ENCODE measurements at regions not wholly inside any gene's neighbourhood (a gene's known extent, or its start where the extent isn't known, plus 50 kb on each side); places are given as distances from the start of the nearest gene placed in this dataset.

GRCh38 chr4:42205541-42205940 is 53.1 kb upstream of the BEND4 start:
- no peak for DNase-seq (ENCODE audit: low spot score)

DNA sequence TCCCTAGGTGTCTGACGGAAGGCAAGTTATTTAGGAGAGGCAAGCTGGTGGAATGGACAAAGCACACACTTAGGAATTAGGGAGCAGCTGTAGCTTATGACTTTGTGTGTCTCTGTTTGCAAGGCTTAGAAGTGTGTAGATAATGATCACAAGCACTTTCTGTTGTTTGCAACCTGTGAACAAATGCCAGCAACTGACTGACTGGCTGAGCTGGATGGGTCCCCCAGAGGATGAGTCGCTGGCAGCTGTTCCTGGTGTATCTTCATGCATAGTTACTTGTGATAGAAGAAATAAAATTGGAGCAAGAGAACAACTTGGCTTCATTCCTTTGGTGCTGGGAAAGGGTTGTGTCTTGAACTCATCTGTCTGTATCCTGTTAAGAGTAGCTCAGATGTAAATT is 64.2 kb upstream of the BEND4 start:
- DNase-seq (ENCODE audit: low spot score) = no peak

More at GRCh38 chr4:42205541-42205940, 53.1 kb upstream of the BEND4 start:
- TF ChIP-seq, protein P1, sequence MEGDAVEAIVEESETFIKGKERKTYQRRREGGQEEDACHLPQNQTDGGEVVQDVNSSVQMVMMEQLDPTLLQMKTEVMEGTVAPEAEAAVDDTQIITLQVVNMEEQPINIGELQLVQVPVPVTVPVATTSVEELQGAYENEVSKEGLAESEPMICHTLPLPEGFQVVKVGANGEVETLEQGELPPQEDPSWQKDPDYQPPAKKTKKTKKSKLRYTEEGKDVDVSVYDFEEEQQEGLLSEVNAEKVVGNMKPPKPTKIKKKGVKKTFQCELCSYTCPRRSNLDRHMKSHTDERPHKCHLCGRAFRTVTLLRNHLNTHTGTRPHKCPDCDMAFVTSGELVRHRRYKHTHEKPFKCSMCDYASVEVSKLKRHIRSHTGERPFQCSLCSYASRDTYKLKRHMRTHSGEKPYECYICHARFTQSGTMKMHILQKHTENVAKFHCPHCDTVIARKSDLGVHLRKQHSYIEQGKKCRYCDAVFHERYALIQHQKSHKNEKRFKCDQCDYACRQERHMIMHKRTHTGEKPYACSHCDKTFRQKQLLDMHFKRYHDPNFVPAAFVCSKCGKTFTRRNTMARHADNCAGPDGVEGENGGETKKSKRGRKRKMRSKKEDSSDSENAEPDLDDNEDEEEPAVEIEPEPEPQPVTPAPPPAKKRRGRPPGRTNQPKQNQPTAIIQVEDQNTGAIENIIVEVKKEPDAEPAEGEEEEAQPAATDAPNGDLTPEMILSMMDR (IDR thresholded peaks at IDR 0.05; ENCODE audit: extremely low read depth, missing control alignments) = no peak

GRCh38 chr4:42225286-42225685 is 72.8 kb upstream of the BEND4 start:
- DNase-seq (ENCODE audit: low spot score) = no peak
- TF ChIP-seq, protein P1 (IDR thresholded peaks at IDR 0.05; ENCODE audit: extremely low read depth, missing control alignments) = no peak

More for the DNA sequence above, 64.2 kb upstream of the BEND4 start:
- TF ChIP-seq, protein P1 (IDR thresholded peaks at IDR 0.05; ENCODE audit: extremely low read depth, missing control alignments) = no peak

DNA sequence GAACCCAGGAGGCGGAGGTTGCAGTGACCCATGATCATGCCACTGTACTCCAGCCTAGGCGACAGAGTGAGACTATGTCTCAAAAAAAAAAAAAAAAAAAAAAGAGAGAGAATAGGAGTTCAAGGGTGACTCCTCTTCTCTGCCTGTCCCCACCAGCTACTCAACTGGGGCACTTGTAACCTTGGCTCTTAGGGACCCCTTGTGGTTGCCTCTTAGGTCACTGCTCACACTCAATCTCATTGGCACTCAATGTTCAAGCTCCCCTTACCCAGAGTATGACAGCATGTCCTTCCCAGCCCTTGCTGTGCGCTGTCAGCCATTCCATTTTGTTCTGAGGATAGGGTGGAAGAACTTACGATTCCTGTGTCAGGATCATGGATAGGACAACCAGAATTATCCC is 82.4 kb upstream of the BEND4 start:
- TF ChIP-seq, protein P1 (IDR thresholded peaks at IDR 0.05; ENCODE audit: extremely low read depth, missing control alignments) = no peak

DNA sequence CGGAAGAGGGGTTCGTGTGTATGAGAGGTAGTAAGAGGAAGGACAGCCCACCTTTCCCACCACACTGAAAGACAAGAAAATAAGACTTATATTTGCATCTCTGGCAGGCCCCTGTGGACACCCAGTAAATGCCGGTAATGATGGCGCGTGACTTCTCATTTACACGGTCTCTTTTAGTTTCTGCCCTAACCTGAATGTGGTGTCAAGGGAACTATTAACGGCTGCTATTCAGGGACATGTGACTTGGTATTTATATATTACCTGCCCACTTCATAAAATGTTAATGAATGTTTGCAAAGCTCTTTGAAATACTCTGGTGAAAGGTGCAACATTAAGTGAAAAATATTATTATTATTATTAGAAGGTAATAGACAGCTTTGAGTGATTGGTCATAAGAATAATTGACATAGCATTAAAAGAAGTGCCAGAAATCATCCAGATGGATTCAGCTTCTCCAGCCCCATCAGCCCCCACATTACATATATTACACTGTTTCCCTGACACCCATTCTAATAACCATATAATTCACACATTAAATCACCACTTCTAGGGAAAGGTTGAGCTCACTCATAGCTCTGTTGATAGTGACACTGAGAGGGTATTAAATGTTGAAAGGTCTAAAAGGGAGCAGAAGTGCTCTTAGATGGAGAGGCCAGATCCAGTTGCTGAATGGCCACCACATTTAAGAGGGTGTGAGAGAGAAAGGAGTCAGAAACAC is 83.0 kb upstream of the BEND4 start:
- no peak for DNase-seq (ENCODE audit: low spot score)
- TF ChIP-seq, protein P1 (IDR thresholded peaks at IDR 0.05; ENCODE audit: extremely low read depth, missing control alignments) = no peak

More for the DNA sequence above, 82.4 kb upstream of the BEND4 start:
- no peak for DNase-seq (ENCODE audit: low spot score)

DNA sequence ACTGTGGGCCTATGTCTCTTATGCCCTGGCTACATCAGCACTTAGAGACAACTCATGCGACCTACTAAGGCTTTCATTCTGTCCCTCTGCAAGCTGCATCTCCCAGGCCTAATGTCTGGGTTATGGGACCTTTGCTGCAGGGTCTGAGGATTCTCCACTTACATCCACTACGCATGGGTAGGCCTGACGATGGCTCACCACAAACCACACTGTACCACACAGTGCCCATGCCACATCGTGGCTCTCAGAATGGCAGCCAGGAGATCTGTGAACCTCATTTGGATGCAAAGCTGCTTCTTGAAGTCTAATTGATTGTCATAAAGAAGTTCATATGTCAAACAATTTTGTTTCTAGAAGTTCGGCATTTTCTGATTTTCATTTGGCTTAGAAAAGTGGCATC is 84.6 kb upstream of the BEND4 start:
- DNase-seq (ENCODE audit: low spot score) = no peak
- TF ChIP-seq, protein P1 (IDR thresholded peaks at IDR 0.05; ENCODE audit: extremely low read depth, missing control alignments) = no peak

DNA sequence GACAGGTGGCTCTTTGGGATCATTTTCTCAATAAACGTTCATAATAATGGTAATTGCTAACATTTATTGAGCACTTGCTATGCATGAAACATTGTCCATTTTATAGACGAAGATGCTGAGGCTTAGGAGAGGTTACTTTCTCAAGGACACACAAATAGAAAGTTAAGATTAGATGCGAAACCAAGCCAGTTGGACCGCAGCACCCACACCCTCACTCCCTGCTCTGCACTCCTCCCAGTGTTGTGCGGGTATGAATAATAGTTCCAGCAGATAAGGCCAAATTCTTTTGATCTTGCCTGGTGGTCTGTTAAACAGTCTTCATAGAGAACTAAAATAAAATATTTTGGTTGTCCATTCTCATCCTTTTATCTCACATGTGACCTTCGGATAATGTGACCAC is 85.0 kb upstream of the BEND4 start:
- no peak for DNase-seq (ENCODE audit: low spot score)
- TF ChIP-seq, protein P1 (IDR thresholded peaks at IDR 0.05; ENCODE audit: extremely low read depth, missing control alignments) = no peak

Measured in GM20000 (cell line).